K562 (cell line): ENCODE measurements at regions not wholly inside any gene's neighbourhood (a gene's known extent, or its start where the extent isn't known, plus 50 kb on each side); places are given as distances from the start of the nearest gene placed in this dataset.

Source experiments
- ATAC-seq: fragments of 200-7000 bp; cut with Tn5 transposase; 3 replicates; pipeline ENCODE4 v1.9.1; 2020; ENCODE audit warnings: moderate library complexity
- BruUV-seq: library from RNA; stranded (reverse); fragments of 400-500 nt; replicated peaks from 2 replicates; lab custom pipeline; 2021; lab: Mats Ljungman, UMichigan
- CTCF ChIA-PET: fragments of 300-600 bp; formaldehyde crosslinking; extraction: SDS; loops from one replicate; lab custom pipeline; 2021; ENCODE audit warnings: low intra/inter-chr PET ratio; lab: Yijun Ruan, JAX
- POLR2A ChIA-PET: fragments of 300-600, 350-650 bp; sonication (Branson Sonifier 250); formaldehyde crosslinking; extraction: SDS; loops from one replicate; lab custom pipeline; 2021; ENCODE audit warnings: antibody characterized with exemption, inconsistent platforms; lab: Yijun Ruan, JAX
- DNase-seq, 4 experiments: peaks; one replicate each; pipeline versions ENCODE4 v3.0.0 to v3.0.0-alpha.2; 2011 to 2018; ENCODE audit warnings: low spot score in 3 of 4, mixed read lengths in 3 of 4; ENCODE audit errors: extremely low read depth in 1 of 4
- FAIRE-seq: peaks from 2 replicates; lab custom pipeline; 2011; peaks lifted over from hg19 to GRCh38; lab: Jason Lieb, UNC
- H2AFZ ChIP-seq: 2 replicates; pipeline ENCODE4 v1.6.0; 2011; ENCODE audit warnings: low read depth, low read length, control low read depth, inconsistent platforms
- H3K27ac ChIP-seq: fragments of 200-600 bp; 3 replicates; pipeline ENCODE4 v1.8.0; 2011; ENCODE audit warnings: low read depth, mild to moderate bottlenecking, control low read depth, inconsistent platforms, low read length, moderate library complexity, mixed read lengths; ENCODE audit errors: extremely low read depth
- H3K27me3 ChIP-seq, 2 experiments: fragments of 300-600 bp in 1 of 2; 2 replicates in 1 of 2; 3 replicates in 1 of 2; pipeline versions ENCODE4 v1.6.0 to v1.8.0; 2011; ENCODE audit warnings: inconsistent platforms in 2 of 2, low read length in 2 of 2, mild to moderate bottlenecking in 1 of 2, mixed read lengths in 1 of 2, moderate library complexity in 1 of 2; ENCODE audit not compliant: control insufficient read depth in 2 of 2, insufficient read depth in 2 of 2
- H3K36me3 ChIP-seq: fragments of 300-600 bp; 3 replicates; pipeline ENCODE4 v1.8.0; 2011; ENCODE audit warnings: mild to moderate bottlenecking, low read length, inconsistent platforms; ENCODE audit not compliant: control insufficient read depth, insufficient read depth
- H3K4me1 ChIP-seq, 2 experiments: fragments of 200-600 bp in 1 of 2; replicated peaks in 1 of 2; 2 replicates in 1 of 2; 3 replicates in 1 of 2; pipeline versions ENCODE4 v1.5.1 to v1.8.0; 2011; ENCODE audit warnings: inconsistent platforms in 2 of 2, low read length in 2 of 2, mild to moderate bottlenecking in 1 of 2, mixed read lengths in 1 of 2, moderate library complexity in 1 of 2; ENCODE audit not compliant: control insufficient read depth in 2 of 2, insufficient read depth in 2 of 2
- H3K4me2 ChIP-seq: 2 replicates; pipeline ENCODE4 v1.6.1; 2011; ENCODE audit warnings: low read length, control low read depth, inconsistent platforms, mixed read lengths; ENCODE audit not compliant: insufficient read depth
- H3K4me3 ChIP-seq: fragments of 200-600 bp; sonication (generic), shearing (Covaris generic); 2 replicates; pipeline ENCODE4 v1.5.1; 2016; ENCODE audit warnings: control low read depth, inconsistent platforms
- H3K79me2 ChIP-seq: fragments of 200-600 bp; 3 replicates; pipeline ENCODE4 v1.8.0; 2011; ENCODE audit warnings: low read length, inconsistent platforms; ENCODE audit not compliant: control insufficient read depth, insufficient read depth
- H3K9ac ChIP-seq, 2 experiments: 2 replicates each; pipeline versions ENCODE4 v1.6.0 to v1.6.1; 2011; ENCODE audit warnings: low read depth in 2 of 2, low read length in 2 of 2, control low read depth in 1 of 2, inconsistent platforms in 1 of 2, mild to moderate bottlenecking in 1 of 2, mixed read lengths in 1 of 2; ENCODE audit not compliant: insufficient read depth in 1 of 2
- H3K9me1 ChIP-seq: one replicate; pipeline ENCODE4 v1.6.0; 2011; ENCODE audit warnings: inconsistent platforms, mild to moderate bottlenecking, low read length, moderate library complexity; ENCODE audit not compliant: control insufficient read depth, insufficient read depth
- H3K9me3 ChIP-seq: replicated peaks from 2 replicates; pipeline ENCODE4 v1.5.1; 2011; ENCODE audit warnings: low read depth, low read length, inconsistent platforms; ENCODE audit not compliant: control insufficient read depth, insufficient read depth
- H4K20me1 ChIP-seq: replicated peaks from 2 replicates; pipeline ENCODE4 v1.6.1; 2011; ENCODE audit warnings: low read length, inconsistent platforms, mixed read lengths; ENCODE audit not compliant: control insufficient read depth, insufficient read depth
- ELF4 ChIP-seq: fragments of 450-650 bp; formaldehyde crosslinking; IDR thresholded peaks from 2 replicates; pipeline ENCODE4 v1.4.0; 2022; ENCODE audit warnings: missing genetic modification characterization
- GATAD2B ChIP-seq: fragments of 450-650 bp; IDR thresholded peaks from 2 replicates; pipeline ENCODE4 v1.6.1; 2017; ENCODE audit warnings: mild to moderate bottlenecking, borderline replicate concordance
- PYGO2 ChIP-seq: fragments of 450-650 bp; IDR thresholded peaks from 2 replicates; pipeline ENCODE4 v1.6.1; 2016; ENCODE audit warnings: mild to moderate bottlenecking, missing genetic modification characterization, moderate library complexity, missing compliant biosample characterization
- SIX5 ChIP-seq, 2 experiments: IDR thresholded peaks; 2 replicates each; pipeline ENCODE4 v1.6.1; 2011; ENCODE audit warnings: low read length in 2 of 2, borderline replicate concordance in 1 of 2, low read depth in 1 of 2, mild to moderate bottlenecking in 1 of 2, moderate library complexity in 1 of 2; ENCODE audit not compliant: insufficient read depth in 1 of 2
- U2AF2 ChIP-seq: fragments of 200-400 bp; formaldehyde crosslinking; optimal IDR thresholded peaks from 2 replicates; pipeline ENCODE3; 2017; ENCODE audit warnings: low read depth, mild to moderate bottlenecking, low read length
- WGBS: fragments of 100-300 bp; shearing (Covaris generic); methylation state at CpG from one replicate; pipeline ENCODE4 v1.1.6; 2016; ENCODE audit warnings: low coverage, mixed read lengths; ENCODE audit not compliant: insufficient coverage; ENCODE audit errors: missing lambda C conversion rate; 5-methylcytosine and 5-hydroxymethylcytosine counted together
- in situ Hi-C: fragments of 300-500 bp; cut with MboI; formaldehyde crosslinking; loops from 4 replicates; pipeline ENCODE4 v1.15.0; 2018; ENCODE audit warnings: inconsistent platforms, mixed read lengths
- intact Hi-C: fragments of 100-400 bp; cut with micrococcal nuclease; formaldehyde crosslinking; loops from 2 replicates; pipeline ENCODE4 v1.14.2; 2022
- TF ChIP-seq, protein P1 (sequence below): fragments of 450-650 bp; conservative IDR thresholded peaks from 2 replicates; pipeline ENCODE4 v1.6.1; 2016; ENCODE audit warnings: missing genetic modification characterization, low read depth, mild to moderate bottlenecking, control low read depth, missing compliant biosample characterization

DNA sequence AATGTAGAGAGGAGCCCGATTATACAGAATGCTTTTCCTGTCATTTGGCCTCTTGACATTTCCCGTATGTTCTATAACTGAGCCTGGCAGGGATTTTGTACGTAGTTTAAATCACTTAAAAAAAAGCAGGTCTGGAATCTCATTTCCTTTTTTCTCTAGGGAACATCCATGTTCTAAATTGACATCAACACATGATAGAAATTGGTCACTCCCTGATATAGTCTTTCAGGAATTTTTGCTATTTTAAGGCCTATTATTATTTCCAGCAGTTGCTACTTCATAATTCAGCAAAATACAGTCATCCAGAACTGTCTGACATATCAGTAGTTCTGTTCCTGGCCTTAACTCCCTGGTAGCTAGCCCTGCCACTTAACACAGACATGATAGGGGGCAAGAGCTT is 565.7 kb upstream of the ZEB2 start:
- peaks cover 0 to 1% of the 10 kb centered on the region in 2 experiments; a peak in 1 of 5 replicates for H3K4me1 ChIP-seq
- DNase-seq (no peak), FAIRE-seq (no peak), ATAC-seq (no peak)
- H3K27me3 ChIP-seq = no peaks in the 10 kb centered on the region
- no peaks in the 10 kb centered on the region for H3K79me2 ChIP-seq
- intact Hi-C loops (no loop called here), in situ Hi-C loops (no loop called here)
- H2AFZ ChIP-seq = no peak overlapping the region
- POLR2A ChIA-PET = no interaction called here
- no peak overlapping the region for H3K9ac ChIP-seq
- no TSS peak for BruUV-seq
- H4K20me1 ChIP-seq = no peaks in the 10 kb centered on the region
- 50% methylated on average over 3 of the region's 3 CpGs for WGBS
- no peaks in the 10 kb centered on the region for H3K36me3 ChIP-seq
- H3K27ac ChIP-seq = no peak overlapping the region
- CTCF ChIA-PET = no interaction called here
- TF ChIP-seq PYGO2 (tag) (no peak), U2AF2 (no peak), ELF4 (no peak), SIX5 (IDR thresholded peaks at IDR 0.05; ENCODE audit: borderline replicate concordance in 1 of 2, insufficient read depth in 1 of 2, low read depth in 1 of 2, low read length in 2 of 2) (no peak), GATAD2B (no peak)
- TF ChIP-seq, protein P1, sequence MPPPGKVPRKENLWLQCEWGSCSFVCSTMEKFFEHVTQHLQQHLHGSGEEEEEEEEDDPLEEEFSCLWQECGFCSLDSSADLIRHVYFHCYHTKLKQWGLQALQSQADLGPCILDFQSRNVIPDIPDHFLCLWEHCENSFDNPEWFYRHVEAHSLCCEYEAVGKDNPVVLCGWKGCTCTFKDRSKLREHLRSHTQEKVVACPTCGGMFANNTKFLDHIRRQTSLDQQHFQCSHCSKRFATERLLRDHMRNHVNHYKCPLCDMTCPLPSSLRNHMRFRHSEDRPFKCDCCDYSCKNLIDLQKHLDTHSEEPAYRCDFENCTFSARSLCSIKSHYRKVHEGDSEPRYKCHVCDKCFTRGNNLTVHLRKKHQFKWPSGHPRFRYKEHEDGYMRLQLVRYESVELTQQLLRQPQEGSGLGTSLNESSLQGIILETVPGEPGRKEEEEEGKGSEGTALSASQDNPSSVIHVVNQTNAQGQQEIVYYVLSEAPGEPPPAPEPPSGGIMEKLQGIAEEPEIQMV (tag) = no peak
- H3K4me2 ChIP-seq = no peak overlapping the region
- no peaks in the 10 kb centered on the region for H3K9me1 ChIP-seq
- H3K4me3 ChIP-seq = no peak overlapping the region
- H3K9me3 ChIP-seq = no peaks in the 10 kb centered on the region
